Keratinocyte (primary cell): ENCODE measurements at regions not wholly inside any gene's neighbourhood (a gene's known extent, or its start where the extent isn't known, plus 50 kb on each side); places are given as distances from the start of the nearest gene placed in this dataset.

Source experiments
- DNase-seq: peaks from one replicate; pipeline ENCODE4 v3.0.0-alpha.2; 2011; ENCODE audit warnings: low read depth, missing footprints, low spot score
- FAIRE-seq: peaks from 2 replicates; lab custom pipeline; 2011; peaks lifted over from hg19 to GRCh38; lab: Jason Lieb, UNC
- H2AFZ ChIP-seq: 2 replicates; pipeline ENCODE4 v1.6.0; 2012; ENCODE audit warnings: low read length, control low read depth, inconsistent platforms; ENCODE audit not compliant: control insufficient read depth
- H3K27ac ChIP-seq: 2 replicates; pipeline ENCODE4 v1.5.1; 2011; ENCODE audit warnings: low read length; ENCODE audit not compliant: control insufficient read depth, insufficient read depth
- H3K27me3 ChIP-seq: 3 replicates; pipeline ENCODE4 v1.6.0; 2011; ENCODE audit warnings: low read length; ENCODE audit not compliant: control insufficient read depth, insufficient read depth; ENCODE audit errors: extremely low read depth
- H3K36me3 ChIP-seq, 2 experiments: 2 replicates in 1 of 2; 3 replicates in 1 of 2; pipeline ENCODE4 v1.5.1; 2011; ENCODE audit warnings: low read length in 2 of 2, mild to moderate bottlenecking in 1 of 2; ENCODE audit not compliant: control insufficient read depth in 2 of 2, insufficient read depth in 2 of 2; ENCODE audit errors: extremely low read depth in 1 of 2
- H3K4me1 ChIP-seq: 3 replicates; pipeline ENCODE4 v1.5.1; 2011; ENCODE audit warnings: low read length; ENCODE audit not compliant: control insufficient read depth, insufficient read depth; ENCODE audit errors: extremely low read depth
- H3K4me2 ChIP-seq: 3 replicates; pipeline ENCODE4 v1.6.0; 2011; ENCODE audit warnings: low read depth, low read length; ENCODE audit not compliant: control insufficient read depth, insufficient read depth; ENCODE audit errors: extremely low read depth
- H3K4me3 ChIP-seq, 3 experiments: fragments of 200-600 bp in 1 of 3; sonication (generic) in 1 of 3; 2 replicates in 2 of 3; 3 replicates in 1 of 3; pipeline ENCODE4 v1.5.1; 2011 to 2016; ENCODE audit warnings: low read length in 3 of 3, mild to moderate bottlenecking in 3 of 3, control low read depth in 2 of 3, inconsistent platforms in 1 of 3, low read depth in 1 of 3, mixed read lengths in 1 of 3, mixed run types in 1 of 3, moderate library complexity in 1 of 3; ENCODE audit not compliant: control insufficient read depth in 2 of 3, insufficient read depth in 2 of 3; ENCODE audit errors: extremely low read depth in 1 of 3
- H3K79me2 ChIP-seq: 2 replicates; pipeline ENCODE4 v1.6.0; 2012; ENCODE audit warnings: low read length; ENCODE audit not compliant: control insufficient read depth, insufficient read depth
- H3K9ac ChIP-seq: 3 replicates; pipeline ENCODE4 v1.6.0; 2011; ENCODE audit warnings: low read length; ENCODE audit not compliant: control insufficient read depth, insufficient read depth; ENCODE audit errors: extremely low read depth
- H3K9me1 ChIP-seq: 3 replicates; pipeline ENCODE4 v1.6.0; 2011; ENCODE audit warnings: low read length; ENCODE audit not compliant: control insufficient read depth, insufficient read depth; ENCODE audit errors: extremely low read depth
- H3K9me3 ChIP-seq: 2 replicates; pipeline ENCODE4 v1.5.1; 2012; ENCODE audit warnings: low read depth, low read length; ENCODE audit not compliant: control insufficient read depth
- H4K20me1 ChIP-seq: 3 replicates; pipeline ENCODE4 v1.6.0; 2011; ENCODE audit warnings: low read length; ENCODE audit not compliant: control insufficient read depth, insufficient read depth; ENCODE audit errors: extremely low read depth
- EZH2 ChIP-seq: IDR thresholded peaks from one replicate; pipeline ENCODE4 v1.6.1; 2012; ENCODE audit warnings: inconsistent platforms, mild to moderate bottlenecking, low read length, moderate library complexity
- dilution Hi-C: fragments of 300-500 bp; cut with MboI; formaldehyde crosslinking; loops from one replicate; pipeline ENCODE4 v1.7.0; 2020; ENCODE audit warnings: low sequenced_read_pairs; ENCODE audit not compliant: extremely low pct_ligation_motif_present
- TF ChIP-seq, protein P1 (sequence below), 3 experiments: IDR thresholded peaks in 1 of 3; conservative IDR thresholded peaks in 1 of 3; optimal IDR thresholded peaks in 1 of 3; 2 replicates in 2 of 3; 3 replicates in 1 of 3; pipeline versions ENCODE3 to v1.5.1; 2011; ENCODE audit warnings: low read length in 3 of 3, mild to moderate bottlenecking in 3 of 3, moderate library complexity in 2 of 3, control low read depth in 1 of 3, inconsistent platforms in 1 of 3; ENCODE audit not compliant: insufficient read depth in 2 of 3; ENCODE audit errors: extremely low read depth in 1 of 3

DNA sequence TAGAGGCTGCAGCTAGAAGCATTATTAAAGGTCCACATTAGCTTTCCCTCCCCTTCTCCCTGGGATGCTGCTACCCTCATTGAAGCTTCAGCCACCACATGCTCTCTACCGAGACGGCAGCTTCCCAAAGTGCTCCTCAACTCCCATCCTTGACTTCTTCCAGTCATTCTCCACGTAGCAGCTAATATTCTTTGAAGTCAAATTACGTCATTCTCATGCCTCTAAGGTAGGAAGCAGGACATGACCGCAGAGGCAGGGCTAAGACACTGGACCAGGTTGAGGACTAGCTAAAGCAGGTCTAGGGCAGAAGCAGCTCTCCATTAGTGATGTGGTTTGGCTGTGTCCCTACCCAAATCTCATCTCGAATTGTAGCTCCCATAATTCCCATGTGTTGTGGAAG, 128.3 kb downstream of the SHOX start:
- dilution Hi-C loops = no loop called here

DNA sequence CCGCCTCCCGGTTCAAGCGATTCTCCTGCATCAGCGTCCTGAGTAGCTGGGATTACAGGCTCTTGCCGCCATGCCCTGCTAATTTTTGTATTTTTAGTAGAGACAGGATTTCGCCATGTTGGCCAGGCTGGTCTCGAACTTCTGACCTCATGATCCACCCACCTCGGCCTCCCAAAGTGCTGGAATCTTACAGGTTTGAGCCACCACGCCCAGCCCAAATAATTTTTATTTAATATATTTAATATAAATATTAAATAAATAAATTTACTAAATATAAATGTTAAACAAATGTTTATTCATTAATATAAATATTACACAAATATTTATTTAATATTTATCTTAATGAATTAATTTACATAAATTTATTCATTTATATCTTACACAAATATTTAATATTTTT, 120.2 kb downstream of the SHOX start:
- FAIRE-seq = no peak

More for the DNA sequence above, 128.3 kb downstream of the SHOX start:
- Histone ChIP-seq H3K9me3 (peaks cover 3% of the 10 kb centered on the region), H3K9ac (no peak overlapping the region), H2AFZ (no peak overlapping the region), H3K4me3 (no peak overlapping the region), H3K4me1 (no peaks in the 10 kb centered on the region), H3K9me1 (no peaks in the 10 kb centered on the region), H4K20me1 (no peaks in the 10 kb centered on the region), H3K27me3 (no peaks in the 10 kb centered on the region), H3K4me2 (no peak overlapping the region), H3K27ac (no peak overlapping the region), H3K36me3 (no peaks in the 10 kb centered on the region), H3K79me2 (no peaks in the 10 kb centered on the region)
- no peak for DNase-seq
- no peak for TF ChIP-seq EZH2
- TF ChIP-seq, protein P1, sequence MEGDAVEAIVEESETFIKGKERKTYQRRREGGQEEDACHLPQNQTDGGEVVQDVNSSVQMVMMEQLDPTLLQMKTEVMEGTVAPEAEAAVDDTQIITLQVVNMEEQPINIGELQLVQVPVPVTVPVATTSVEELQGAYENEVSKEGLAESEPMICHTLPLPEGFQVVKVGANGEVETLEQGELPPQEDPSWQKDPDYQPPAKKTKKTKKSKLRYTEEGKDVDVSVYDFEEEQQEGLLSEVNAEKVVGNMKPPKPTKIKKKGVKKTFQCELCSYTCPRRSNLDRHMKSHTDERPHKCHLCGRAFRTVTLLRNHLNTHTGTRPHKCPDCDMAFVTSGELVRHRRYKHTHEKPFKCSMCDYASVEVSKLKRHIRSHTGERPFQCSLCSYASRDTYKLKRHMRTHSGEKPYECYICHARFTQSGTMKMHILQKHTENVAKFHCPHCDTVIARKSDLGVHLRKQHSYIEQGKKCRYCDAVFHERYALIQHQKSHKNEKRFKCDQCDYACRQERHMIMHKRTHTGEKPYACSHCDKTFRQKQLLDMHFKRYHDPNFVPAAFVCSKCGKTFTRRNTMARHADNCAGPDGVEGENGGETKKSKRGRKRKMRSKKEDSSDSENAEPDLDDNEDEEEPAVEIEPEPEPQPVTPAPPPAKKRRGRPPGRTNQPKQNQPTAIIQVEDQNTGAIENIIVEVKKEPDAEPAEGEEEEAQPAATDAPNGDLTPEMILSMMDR (optimal IDR thresholded peaks at IDR 0.05 in 1 of 3, IDR thresholded peaks at IDR 0.05 in 1 of 3, conservative IDR thresholded peaks at IDR 0.05 in 1 of 3; ENCODE audit: extremely low read depth in 1 of 3, insufficient read depth in 2 of 3, low read length in 3 of 3) = no peak
- no peak for FAIRE-seq

DNA sequence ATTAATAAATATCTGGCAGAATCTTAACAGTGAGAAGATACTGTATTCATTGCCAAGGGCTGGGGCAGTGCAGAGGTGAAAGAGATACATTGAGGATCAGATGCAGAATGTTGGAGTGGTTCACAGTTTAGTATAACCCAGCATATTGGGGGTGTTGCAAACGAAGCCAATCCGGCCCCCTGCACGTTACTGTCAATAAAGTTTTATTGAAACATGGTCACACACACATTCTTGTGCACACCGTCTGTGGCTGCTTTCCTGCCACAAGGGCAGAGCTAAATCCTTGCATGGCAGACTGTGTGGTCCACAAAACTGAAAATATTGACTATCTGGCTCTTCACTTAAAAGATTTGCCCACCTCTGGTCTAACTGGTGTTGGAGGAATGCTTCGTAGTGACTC, 119.7 kb downstream of the SHOX start:
- Histone ChIP-seq H3K9me3 (no peaks in the 10 kb centered on the region), H3K4me3 (no peak overlapping the region), H3K9ac (no peak overlapping the region), H3K27me3 (no peaks in the 10 kb centered on the region), H3K27ac (no peak overlapping the region), H2AFZ (no peak overlapping the region), H3K4me1 (no peaks in the 10 kb centered on the region), H3K9me1 (no peaks in the 10 kb centered on the region), H4K20me1 (no peaks in the 10 kb centered on the region), H3K79me2 (no peaks in the 10 kb centered on the region), H3K4me2 (no peak overlapping the region), H3K36me3 (no peaks in the 10 kb centered on the region)
- no peak for FAIRE-seq
- no peak for DNase-seq
- dilution Hi-C loops = no loop called here
- TF ChIP-seq EZH2 = no peak

More for the DNA sequence above, 120.2 kb downstream of the SHOX start:
- no peaks in the 10 kb centered on the region for H3K4me1 ChIP-seq
- H3K9me1 ChIP-seq = no peaks in the 10 kb centered on the region
- H3K27ac ChIP-seq = no peak overlapping the region
- no peaks in the 10 kb centered on the region for H4K20me1 ChIP-seq
- no peaks in the 10 kb centered on the region for H3K9me3 ChIP-seq
- H3K27me3 ChIP-seq = no peaks in the 10 kb centered on the region
- dilution Hi-C loops = no loop called here
- H3K36me3 ChIP-seq = no peaks in the 10 kb centered on the region
- no peak for TF ChIP-seq EZH2
- H3K79me2 ChIP-seq = no peaks in the 10 kb centered on the region
- no peak overlapping the region for H3K4me2 ChIP-seq
- H3K4me3 ChIP-seq = no peak overlapping the region
- H3K9ac ChIP-seq = no peak overlapping the region
- H2AFZ ChIP-seq = no peak overlapping the region
- no peak for DNase-seq
